ENCODE measurements at regions not wholly inside any gene's neighbourhood (a gene's known extent, or its start where the extent isn't known, plus 50 kb on each side); places are given as distances from the start of the nearest gene placed in this dataset.

- TF ChIP-seq EZH2phosphoT487 (IDR thresholded peaks at IDR 0.05; ENCODE audit: low read depth) = no peak
- no peak for TF ChIP-seq CTCF (IDR thresholded peaks at IDR 0.05; ENCODE audit: low read depth, low read length)
These were observed 140.7 kb downstream of the KCTD12 start for GRCh38 chr13:76745261-76746200.
